NCI-H82 treated with DMSO at 0.1 percent for 48 hours (cell line): ENCODE measurements at regions not wholly inside any gene's neighbourhood (a gene's known extent, or its start where the extent isn't known, plus 50 kb on each side); places are given as distances from the start of the nearest gene placed in this dataset.
A peak's percentile ranks its signal among the peaks of the same experiment; 100 is the strongest.

Experiments used
- DNase-seq: peaks from one replicate; lab custom pipeline; 2025; ENCODE audit not compliant: unreplicated experiment; lab: John Stamatoyannopoulos, UW

DNA sequence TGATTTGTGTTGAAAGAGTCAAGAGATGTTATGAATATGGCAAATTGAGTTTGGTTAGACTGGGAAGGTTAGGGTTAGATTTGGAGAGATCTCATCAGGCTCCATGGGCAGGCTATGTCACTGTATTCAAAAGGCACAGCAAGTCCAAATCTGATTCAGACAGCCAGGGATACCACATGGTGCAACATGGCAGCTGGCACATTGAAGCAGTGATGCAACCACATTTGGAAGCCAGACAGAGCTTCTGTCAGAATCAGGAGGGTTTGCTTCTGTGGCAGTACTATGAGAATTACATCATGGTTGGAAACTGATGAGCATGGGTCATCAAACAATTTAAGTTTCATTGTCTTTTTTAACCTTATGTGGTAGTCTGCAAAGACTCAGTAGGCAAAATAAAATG is 772.2 kb downstream of the SUCLG1 start:
- DNase-seq, result no peak

GRCh38 chr2:83674050-83674449 is 785.0 kb downstream of the SUCLG1 start:
- no peak for DNase-seq

GRCh38 chr2:83665894-83666293 is 793.2 kb downstream of the SUCLG1 start:
- DNase-seq, result no peak

- DNase-seq, result no peak
Observed at GRCh38 chr2:83665154-83665553, 793.9 kb downstream of the SUCLG1 start.

DNA sequence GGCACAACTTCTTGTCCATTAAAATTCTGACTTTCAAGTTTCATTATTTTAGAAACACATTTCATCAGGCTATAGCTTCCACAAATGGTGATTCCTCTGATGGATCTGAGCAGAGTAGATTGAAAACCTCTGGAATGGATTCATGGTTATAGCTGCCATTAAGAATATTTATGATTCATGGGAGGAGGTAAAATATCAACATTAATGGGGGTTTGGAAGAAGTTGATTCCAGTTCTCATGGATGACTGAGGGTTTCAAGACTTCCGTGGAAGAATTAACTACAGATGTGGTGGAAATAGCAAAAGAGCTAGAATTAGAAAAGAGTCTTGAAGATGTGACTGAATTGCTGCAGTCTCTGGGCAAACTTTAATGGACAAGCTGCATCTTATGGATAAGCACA is 797.4 kb downstream of the SUCLG1 start:
- DNase-seq, result no peak

DNA sequence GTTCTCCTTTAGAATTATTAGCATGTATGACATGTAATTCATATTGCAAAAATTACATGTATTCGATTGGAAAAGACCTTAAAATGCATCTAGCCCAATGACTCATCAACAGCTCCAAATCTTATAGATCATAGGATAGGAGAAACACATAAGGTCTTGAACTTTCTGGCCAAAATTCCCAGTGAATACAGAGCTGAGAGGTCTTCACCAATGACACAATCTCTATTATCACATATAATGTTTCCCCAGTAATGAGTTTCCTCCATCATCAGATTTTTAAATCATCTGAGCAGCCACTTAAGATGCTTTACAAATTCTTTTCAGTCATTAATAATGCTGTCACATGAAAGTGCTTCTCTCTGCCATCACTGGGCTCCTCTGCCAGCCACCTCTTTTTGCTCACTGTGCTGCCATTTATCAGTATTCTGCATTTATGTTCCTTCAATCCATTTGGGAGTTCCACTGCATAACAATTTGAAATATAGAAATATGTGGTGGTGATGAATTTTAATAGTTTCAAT is 804.9 kb downstream of the SUCLG1 start:
- no peak for DNase-seq

DNA sequence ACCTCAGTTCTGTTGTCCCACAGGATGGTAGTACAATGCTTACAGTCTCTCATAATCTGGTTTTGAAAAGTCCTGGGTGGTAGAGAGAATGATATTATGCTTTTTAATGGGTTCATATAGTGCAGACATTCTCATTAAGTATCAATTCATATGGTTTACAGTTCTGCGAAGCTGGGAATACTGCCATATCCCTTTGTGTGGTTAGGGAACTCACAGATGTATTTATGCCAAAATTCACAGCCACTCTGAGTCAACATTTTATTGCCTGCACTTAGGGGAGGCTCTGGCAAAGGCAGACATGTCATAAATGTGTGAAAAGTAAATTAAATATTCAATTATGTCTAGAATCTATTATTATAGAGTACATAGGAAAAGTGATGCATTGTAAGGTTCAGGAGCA is 808.2 kb downstream of the SUCLG1 start:
- DNase-seq, result no peak

GRCh38 chr2:83650161-83650560 is 808.9 kb downstream of the SUCLG1 start:
- DNase-seq, result no peak

GRCh38 chr2:83640506-83640905 is 818.6 kb downstream of the SUCLG1 start:
- DNase-seq, result no peak

DNA sequence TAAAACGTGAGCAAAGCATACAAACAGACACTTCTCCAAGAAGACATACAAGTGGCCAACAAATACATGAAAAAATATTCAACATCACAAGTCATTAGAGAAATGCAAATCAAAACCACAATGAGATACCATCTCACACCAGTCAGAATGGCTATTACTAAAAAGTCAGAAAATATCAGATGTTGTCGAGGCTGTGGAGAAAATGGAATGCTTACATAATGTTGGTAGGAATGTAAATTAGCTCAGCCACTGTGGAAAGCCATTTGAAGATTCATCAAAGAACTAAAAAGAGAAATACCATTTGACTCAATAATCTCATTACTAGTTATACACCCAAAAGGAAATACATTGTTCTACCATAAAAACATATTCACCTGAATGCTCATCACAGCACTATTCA is 825.7 kb downstream of the SUCLG1 start:
- no peak for DNase-seq

GRCh38 chr2:83630351-83630750 is 828.7 kb downstream of the SUCLG1 start:
- DNase-seq, result no peak

DNA sequence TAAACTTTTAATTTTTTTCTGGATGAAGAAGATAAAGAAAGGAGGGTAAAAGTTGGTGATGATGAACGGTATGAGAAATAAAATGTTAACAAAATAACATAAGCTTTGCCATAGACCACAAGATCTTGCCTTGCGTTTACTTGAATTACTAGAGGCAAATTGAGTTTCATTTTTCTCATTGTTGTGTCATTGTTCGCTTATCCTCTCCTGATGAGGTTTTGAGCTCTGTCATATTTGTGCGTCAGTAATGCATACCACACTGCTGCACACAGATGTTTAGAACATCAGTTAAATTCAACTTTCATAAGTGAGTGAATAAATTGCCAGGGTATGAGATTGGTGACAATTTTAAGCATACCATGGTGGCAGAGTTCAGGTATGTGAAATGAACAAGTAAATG is 843.6 kb downstream of the SUCLG1 start:
- DNase-seq, result no peak

GRCh38 chr2:83613178-83613577 is 845.9 kb downstream of the SUCLG1 start:
- no peak for DNase-seq

GRCh38 chr2:83602753-83603152 is 856.3 kb downstream of the SUCLG1 start:
- no peak for DNase-seq

DNA sequence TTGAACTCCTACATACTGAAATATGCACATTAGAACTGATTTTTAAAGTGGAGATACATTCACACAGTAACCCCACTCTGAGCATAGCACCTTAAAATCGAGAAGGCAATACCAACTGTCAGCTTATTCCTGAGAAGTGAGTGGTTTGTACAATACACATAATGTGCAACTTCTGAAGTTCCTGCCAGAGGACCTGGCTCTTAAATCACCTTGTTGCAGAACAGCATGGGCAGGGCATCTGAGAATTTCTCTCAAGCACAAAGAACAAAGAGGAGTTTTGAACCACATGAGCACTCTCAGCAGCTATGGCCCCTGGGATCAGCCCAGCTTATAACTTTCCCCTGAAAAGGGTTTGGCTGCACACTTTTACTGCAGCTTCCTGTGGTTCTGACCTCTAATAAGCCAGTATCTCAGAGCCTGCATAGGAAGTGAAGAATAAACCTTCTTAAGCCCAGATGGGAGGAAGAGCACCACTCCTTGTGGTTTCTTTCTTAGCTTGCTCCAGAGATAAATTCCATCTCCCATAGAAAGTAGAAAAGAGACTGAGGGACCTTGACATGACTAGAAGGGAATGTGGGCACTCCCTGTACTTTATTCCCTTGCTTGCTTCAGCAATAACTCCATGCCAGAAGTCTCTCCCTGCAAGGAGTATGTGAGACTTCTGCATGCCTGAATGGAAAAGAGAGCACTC is 862.3 kb downstream of the SUCLG1 start:
- DNase-seq, result no peak

GRCh38 chr2:83595926-83596325 is 863.2 kb downstream of the SUCLG1 start:
- DNase-seq, result peak; percentile 84

- no peak for DNase-seq
Observed at GRCh38 chr2:83595121-83595690, 863.9 kb downstream of the SUCLG1 start.

DNA sequence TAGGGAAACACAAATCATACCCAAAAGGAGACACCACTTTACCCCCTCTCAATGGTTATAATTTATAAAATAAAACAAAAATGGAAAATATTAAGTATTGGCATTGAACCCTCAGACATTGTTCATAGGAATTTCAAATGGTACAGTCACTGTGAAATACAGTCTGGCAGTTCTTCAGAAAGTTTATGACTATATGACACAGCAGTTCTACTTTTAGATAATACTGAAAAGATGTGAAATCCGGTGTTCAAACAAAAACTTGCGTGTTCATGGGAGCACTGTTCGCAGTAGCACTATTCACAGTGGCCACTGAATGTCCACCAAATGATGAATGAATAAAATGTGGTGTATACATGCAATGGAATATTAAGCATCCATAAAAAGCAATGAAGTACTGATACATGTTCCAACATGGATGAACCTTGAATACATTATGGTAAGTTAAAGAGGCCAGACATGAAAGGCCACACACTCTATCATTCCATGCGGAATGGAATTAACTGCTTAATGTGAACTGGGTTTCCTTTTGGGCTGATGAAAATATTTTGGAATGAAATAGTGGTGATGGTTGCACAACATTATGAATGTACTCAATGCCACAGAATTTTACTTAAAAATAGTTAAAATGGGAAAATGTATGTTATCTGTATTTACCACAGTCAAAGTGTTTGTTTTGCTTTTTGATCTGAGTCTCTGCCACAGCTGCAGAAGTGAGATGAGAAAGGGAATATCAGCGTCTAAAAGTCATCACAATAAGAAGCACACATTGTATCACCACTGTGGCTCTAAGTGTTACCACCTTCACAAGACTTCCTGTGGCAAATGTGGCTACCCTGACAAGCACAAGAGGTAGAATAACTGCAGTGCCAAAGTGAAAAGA is 864.6 kb downstream of the SUCLG1 start:
- DNase-seq, result no peak

GRCh38 chr2:83587309-83587708 is 871.8 kb downstream of the SUCLG1 start:
- no peak for DNase-seq

DNA sequence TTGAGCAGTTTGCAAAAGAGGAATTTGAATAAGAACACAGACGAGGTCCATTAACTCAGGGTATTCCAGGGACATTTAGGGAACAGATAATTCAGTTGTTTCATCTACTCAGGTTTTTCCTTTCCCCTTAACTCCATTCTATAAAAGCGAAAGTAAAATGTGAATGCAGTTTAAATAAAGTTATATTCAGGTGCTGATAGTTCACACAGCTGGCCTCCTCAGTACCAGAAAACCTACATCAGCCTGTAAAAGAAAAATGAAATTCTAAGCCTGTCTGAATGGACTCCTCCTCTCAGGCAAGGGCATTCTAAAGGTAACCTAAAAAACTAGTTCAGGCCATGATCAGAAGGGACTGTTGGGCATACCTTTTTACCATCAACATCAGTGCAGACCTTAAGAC is 873.8 kb downstream of the SUCLG1 start:
- no peak for DNase-seq

DNA sequence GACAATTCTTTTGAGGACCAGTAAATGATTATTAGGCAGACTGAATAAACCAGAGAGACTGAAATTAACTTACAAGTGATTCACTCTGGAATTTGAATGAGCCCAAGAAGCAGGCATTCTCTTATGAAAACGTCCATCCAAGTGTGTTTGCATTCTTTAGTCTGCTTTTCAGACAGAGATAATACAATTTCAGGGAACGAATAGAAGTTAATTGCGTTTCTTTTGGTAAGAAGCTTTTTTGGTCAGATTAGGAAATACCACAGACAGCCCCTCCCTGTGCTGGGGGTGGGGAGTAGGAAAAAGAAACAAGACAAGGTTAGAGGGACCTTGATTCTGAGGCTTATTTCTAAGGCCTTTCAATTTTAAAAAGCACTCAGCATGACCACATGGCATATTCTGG is 874.4 kb downstream of the SUCLG1 start:
- DNase-seq, result peak; percentile 33

DNA sequence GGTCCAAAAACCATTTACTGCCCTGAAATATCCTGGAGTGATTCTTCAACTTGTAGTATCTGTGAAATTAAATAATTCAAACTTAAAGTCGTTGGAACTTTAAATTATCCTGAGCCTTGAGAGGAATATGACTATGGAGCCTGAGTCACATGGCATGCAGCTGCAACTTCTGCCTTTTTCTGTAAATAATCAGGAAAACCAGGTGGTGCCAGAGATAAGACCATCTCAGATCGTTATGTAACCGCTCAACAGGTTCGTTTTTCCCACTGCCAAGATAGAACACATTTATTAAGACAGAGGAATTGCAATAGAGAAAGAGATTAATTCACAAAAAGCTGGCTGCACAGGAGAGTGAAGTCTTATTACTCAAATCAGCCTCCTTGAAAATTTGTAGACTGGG is 876.5 kb downstream of the SUCLG1 start:
- no peak for DNase-seq
